Hepatocyte (in vitro differentiated cells): ENCODE measurements at regions not wholly inside any gene's neighbourhood (a gene's known extent, or its start where the extent isn't known, plus 50 kb on each side); places are given as distances from the start of the nearest gene placed in this dataset.

Experiments used
- EZH2 ChIP-seq: fragments of 200-600 bp; sonication (generic); IDR thresholded peaks from 2 replicates; pipeline ENCODE4 v1.6.1; 2016; ENCODE audit warnings: antibody characterized with exemption, mild to moderate bottlenecking, borderline replicate concordance
- EZH2phosphoT487 ChIP-seq: fragments of 200-600 bp; sonication (generic); IDR thresholded peaks from one replicate; pipeline ENCODE4 v1.6.1; 2018; ENCODE audit warnings: antibody characterized with exemption, mild to moderate bottlenecking, low read depth, moderate library complexity; ENCODE audit not compliant: unreplicated experiment, severe bottlenecking
- TF ChIP-seq, protein P1 (sequence below): fragments of 200-600 bp; sonication (generic); IDR thresholded peaks from 2 replicates; pipeline ENCODE4 v1.5.1; 2016; ENCODE audit warnings: antibody characterized with exemption, mild to moderate bottlenecking; ENCODE audit not compliant: poor library complexity

DNA sequence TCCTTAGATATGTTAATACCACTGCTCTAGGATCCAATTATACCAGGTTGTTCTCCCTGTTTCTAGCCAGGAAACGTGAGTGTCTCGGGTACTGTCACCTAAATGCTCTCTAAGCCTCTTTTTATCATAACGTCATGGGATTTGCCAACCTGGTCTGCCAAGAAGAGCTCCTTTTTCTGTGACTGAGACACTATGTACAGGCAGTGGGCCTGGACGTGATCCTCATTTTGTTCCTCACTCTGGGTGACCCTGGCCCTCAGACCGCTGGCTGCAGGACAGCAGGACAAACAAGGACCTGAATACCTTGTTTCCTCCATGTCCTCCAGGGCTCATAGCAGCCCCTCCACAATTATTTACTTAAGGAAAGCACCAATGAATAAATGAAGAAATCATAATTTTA is 69.1 kb downstream of the CD164 start:
- TF ChIP-seq, protein P1, sequence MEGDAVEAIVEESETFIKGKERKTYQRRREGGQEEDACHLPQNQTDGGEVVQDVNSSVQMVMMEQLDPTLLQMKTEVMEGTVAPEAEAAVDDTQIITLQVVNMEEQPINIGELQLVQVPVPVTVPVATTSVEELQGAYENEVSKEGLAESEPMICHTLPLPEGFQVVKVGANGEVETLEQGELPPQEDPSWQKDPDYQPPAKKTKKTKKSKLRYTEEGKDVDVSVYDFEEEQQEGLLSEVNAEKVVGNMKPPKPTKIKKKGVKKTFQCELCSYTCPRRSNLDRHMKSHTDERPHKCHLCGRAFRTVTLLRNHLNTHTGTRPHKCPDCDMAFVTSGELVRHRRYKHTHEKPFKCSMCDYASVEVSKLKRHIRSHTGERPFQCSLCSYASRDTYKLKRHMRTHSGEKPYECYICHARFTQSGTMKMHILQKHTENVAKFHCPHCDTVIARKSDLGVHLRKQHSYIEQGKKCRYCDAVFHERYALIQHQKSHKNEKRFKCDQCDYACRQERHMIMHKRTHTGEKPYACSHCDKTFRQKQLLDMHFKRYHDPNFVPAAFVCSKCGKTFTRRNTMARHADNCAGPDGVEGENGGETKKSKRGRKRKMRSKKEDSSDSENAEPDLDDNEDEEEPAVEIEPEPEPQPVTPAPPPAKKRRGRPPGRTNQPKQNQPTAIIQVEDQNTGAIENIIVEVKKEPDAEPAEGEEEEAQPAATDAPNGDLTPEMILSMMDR, result no peak
- TF ChIP-seq EZH2phosphoT487 (no peak), EZH2 (no peak)
